HG03159 (cell line): ENCODE measurements at regions not wholly inside any gene's neighbourhood (a gene's known extent, or its start where the extent isn't known, plus 50 kb on each side); places are given as distances from the start of the nearest gene placed in this dataset.

ENCODE experiments used
- ATAC-seq: cut with Tn5 transposase; IDR thresholded peaks from one replicate; pipeline ENCODE4 v1.9.1; 2021; ENCODE audit warnings: mild to moderate bottlenecking, moderate library complexity; ENCODE audit not compliant: unreplicated experiment

GRCh38 chr7:148950806-148951205 is 66.7 kb upstream of the EZH2 start:
- no peak for ATAC-seq

GRCh38 chr7:148944935-148945934 is 61.1 kb upstream of the EZH2 start:
- ATAC-seq, result no peak

- peak; percentile 54 for ATAC-seq
These were observed 57.6 kb upstream of the EZH2 start for GRCh38 chr7:148941598-148942275.

GRCh38 chr7:148940702-148941597 is 56.9 kb upstream of the EZH2 start:
- peak; percentile 64 for ATAC-seq

- no peak for ATAC-seq
These were observed 55.2 kb upstream of the EZH2 start for GRCh38 chr7:148939128-148939755.

- no peak for ATAC-seq
These were observed 51.4 kb upstream of the EZH2 start for GRCh38 chr7:148935451-148935850.
